Activated B cell treated with CpG ODN at 0.5 μM for 24 hours (primary cell): ENCODE measurements at regions not wholly inside any gene's neighbourhood (a gene's known extent, or its start where the extent isn't known, plus 50 kb on each side); places are given as distances from the start of the nearest gene placed in this dataset.

ENCODE experiments used
- ATAC-seq: fragments of 200-7000 bp; cut with Tn5 transposase; one replicate; pipeline ENCODE4 v1.10.0; 2021; ENCODE audit warnings: low read depth, mild to moderate bottlenecking, moderate library complexity
- CTCF ChIA-PET: fragments of 350-600 bp; sonication (Branson Sonifier 250); formaldehyde crosslinking; loops from one replicate; lab custom pipeline; 2021; ENCODE audit warnings: antibody characterized with exemption; lab: Charles Lee
- POLR2A ChIA-PET: fragments of 350-600 bp; sonication (Branson Sonifier 250); formaldehyde crosslinking; loops from one replicate; lab custom pipeline; 2021; ENCODE audit warnings: antibody characterized with exemption; lab: Charles Lee
- DNase-seq: peaks from one replicate; pipeline ENCODE4 v3.0.0; 2022
- H3K27ac Mint-ChIP-seq: one replicate; pipeline ENCODE4 v1.8.0; 2020; ENCODE audit warnings: mixed read lengths
- H3K27me3 Mint-ChIP-seq: one replicate; pipeline ENCODE4 v1.8.0; 2021; ENCODE audit warnings: mixed read lengths
- H3K36me3 Mint-ChIP-seq: one replicate; pipeline ENCODE4 v1.8.0; 2021; ENCODE audit warnings: low read depth, mixed read lengths
- H3K4me1 Mint-ChIP-seq: one replicate; pipeline ENCODE4 v1.8.0; 2021; ENCODE audit warnings: mixed read lengths
- H3K4me3 Mint-ChIP-seq: one replicate; pipeline ENCODE4 v1.8.0; 2020; ENCODE audit warnings: mild to moderate bottlenecking, mixed read lengths
- H3K9me3 Mint-ChIP-seq: one replicate; pipeline ENCODE4 v1.8.0; 2020; ENCODE audit warnings: mixed read lengths
- intact Hi-C: fragments of 100-400 bp; cut with micrococcal nuclease; formaldehyde crosslinking; loops from one replicate; pipeline ENCODE4 v1.15.1; 2024
- TF ChIP-seq, protein P1 (sequence below): fragments of 200-600 bp; IDR thresholded peaks from one replicate; pipeline ENCODE4 v1.8.0; 2022; ENCODE audit warnings: antibody characterized with exemption, mild to moderate bottlenecking

DNA sequence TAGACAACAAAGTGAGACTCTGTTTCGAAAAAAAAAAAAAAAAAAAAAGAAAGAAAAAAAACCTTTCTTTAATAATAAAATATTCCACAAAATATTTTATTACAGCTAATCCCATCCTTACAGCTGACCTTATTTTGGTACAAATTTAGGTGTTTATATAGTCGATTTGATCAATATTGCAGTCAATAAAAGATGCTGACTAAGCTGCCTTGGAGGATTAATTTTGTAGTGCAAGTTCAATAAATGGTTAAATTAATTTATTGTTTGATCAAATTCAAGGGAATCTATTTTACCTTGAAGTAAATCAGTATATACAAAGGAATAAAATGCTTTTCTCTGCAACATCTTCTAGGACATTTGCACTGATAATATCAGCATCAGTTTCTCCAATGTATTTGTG, 1764.3 kb downstream of the NCAM2 start:
- Mint-ChIP-seq H3K27ac (no peak overlapping the region), H3K27me3 (no peaks in the 10 kb centered on the region), H3K9me3 (peaks cover 1% of the 10 kb centered on the region), H3K4me3 (no peak overlapping the region), H3K36me3 (no peaks in the 10 kb centered on the region), H3K4me1 (no peaks in the 10 kb centered on the region)
- ATAC-seq (no peak), DNase-seq (no peak)
- TF ChIP-seq, protein P1, sequence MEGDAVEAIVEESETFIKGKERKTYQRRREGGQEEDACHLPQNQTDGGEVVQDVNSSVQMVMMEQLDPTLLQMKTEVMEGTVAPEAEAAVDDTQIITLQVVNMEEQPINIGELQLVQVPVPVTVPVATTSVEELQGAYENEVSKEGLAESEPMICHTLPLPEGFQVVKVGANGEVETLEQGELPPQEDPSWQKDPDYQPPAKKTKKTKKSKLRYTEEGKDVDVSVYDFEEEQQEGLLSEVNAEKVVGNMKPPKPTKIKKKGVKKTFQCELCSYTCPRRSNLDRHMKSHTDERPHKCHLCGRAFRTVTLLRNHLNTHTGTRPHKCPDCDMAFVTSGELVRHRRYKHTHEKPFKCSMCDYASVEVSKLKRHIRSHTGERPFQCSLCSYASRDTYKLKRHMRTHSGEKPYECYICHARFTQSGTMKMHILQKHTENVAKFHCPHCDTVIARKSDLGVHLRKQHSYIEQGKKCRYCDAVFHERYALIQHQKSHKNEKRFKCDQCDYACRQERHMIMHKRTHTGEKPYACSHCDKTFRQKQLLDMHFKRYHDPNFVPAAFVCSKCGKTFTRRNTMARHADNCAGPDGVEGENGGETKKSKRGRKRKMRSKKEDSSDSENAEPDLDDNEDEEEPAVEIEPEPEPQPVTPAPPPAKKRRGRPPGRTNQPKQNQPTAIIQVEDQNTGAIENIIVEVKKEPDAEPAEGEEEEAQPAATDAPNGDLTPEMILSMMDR = no peak
- ChIA-PET POLR2A (no interaction called here), CTCF (no interaction called here)
- intact Hi-C loops = no loop called here

DNA sequence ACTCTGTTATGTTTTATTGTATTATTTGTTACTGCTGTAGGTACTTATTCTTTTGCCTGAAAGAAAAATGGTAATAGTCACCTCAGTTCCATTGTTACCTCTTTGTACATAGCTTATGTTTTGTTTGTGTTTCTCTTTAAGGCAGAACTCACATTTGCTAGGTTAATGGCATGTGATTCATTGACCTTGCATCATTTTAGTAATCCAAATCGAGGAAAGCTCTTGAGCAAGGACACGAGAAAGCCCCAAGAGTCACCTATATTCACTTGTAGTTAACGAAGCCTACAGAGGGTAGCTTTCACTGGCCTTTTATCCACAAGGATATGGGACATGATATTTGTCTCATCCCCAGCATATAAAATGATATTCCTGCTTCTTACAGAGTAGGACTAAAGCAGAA, 1765.2 kb downstream of the NCAM2 start:
- ATAC-seq (no peak), DNase-seq (no peak)
- intact Hi-C loops = no loop called here
- ChIA-PET POLR2A (no interaction called here), CTCF (no interaction called here)
- no peak overlapping the region for H3K4me3 Mint-ChIP-seq
- no peak overlapping the region for H3K27ac Mint-ChIP-seq
- H3K4me1 Mint-ChIP-seq = no peaks in the 10 kb centered on the region
- TF ChIP-seq, protein P1 = no peak
- peaks cover 1% of the 10 kb centered on the region for H3K9me3 Mint-ChIP-seq
- H3K27me3 Mint-ChIP-seq = no peaks in the 10 kb centered on the region
- no peaks in the 10 kb centered on the region for H3K36me3 Mint-ChIP-seq

DNA sequence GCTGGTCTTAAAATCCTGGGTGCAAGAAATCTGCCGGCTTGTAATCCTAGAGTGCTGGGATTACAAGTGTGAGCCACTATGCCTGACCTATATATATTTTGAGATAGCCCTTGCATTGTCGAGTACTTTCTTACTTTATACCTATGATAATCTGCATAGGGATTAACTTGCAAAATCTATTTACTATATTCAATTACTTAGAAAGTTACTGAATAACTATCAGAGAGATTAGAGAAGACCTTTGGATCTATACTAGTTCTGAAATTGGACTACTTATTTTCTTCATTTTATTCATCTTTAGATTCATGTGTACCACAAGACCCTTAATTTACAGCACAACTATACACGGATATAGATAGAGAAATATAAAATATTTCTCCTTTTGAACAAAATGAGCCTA, 1766.0 kb downstream of the NCAM2 start:
- Mint-ChIP-seq H3K27ac (no peak overlapping the region), H3K36me3 (no peaks in the 10 kb centered on the region), H3K9me3 (peaks cover 1% of the 10 kb centered on the region), H3K4me1 (no peaks in the 10 kb centered on the region), H3K4me3 (no peak overlapping the region), H3K27me3 (no peaks in the 10 kb centered on the region)
- DNase-seq (no peak), ATAC-seq (no peak)
- intact Hi-C loops = no loop called here
- POLR2A ChIA-PET = no interaction called here
- CTCF ChIA-PET = no interaction called here
- TF ChIP-seq, protein P1 = no peak

DNA sequence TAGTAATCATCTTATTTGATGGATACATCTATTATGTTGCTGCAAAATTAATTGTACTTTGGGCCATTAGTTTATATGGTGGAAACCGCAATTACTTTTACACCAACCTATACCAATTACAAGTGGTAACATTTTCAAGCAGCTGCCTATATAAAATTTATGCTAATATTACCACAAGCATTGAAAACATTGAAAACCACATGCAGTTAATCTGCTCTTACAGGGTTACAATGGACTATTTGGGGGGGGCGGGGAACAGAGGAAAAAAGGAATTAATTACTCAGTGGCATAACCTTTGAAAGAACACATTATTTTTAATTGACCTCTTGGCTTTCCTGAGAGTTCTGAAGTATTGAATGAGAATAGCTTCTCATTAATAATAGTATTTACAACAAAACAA, 1793.2 kb downstream of the NCAM2 start:
- Mint-ChIP-seq H3K27ac (no peak overlapping the region), H3K4me3 (no peak overlapping the region), H3K27me3 (no peaks in the 10 kb centered on the region), H3K36me3 (no peaks in the 10 kb centered on the region), H3K9me3 (no peaks in the 10 kb centered on the region), H3K4me1 (no peaks in the 10 kb centered on the region)
- CTCF ChIA-PET = interaction anchor here (1.0 to 1.1 kb wide), 3 partner anchors 1626 to 1791 kb away, joined by 3 to 4 read pairs (median 3); no protein-coding TSS in a partner anchor
- intact Hi-C loops = loop anchor here (5.0 kb wide), 1 partner anchor 1286 kb away; no protein-coding TSS in a partner anchor
- TF ChIP-seq, protein P1 = no peak
- no peak for DNase-seq
- no peak for ATAC-seq
- POLR2A ChIA-PET = no interaction called here

DNA sequence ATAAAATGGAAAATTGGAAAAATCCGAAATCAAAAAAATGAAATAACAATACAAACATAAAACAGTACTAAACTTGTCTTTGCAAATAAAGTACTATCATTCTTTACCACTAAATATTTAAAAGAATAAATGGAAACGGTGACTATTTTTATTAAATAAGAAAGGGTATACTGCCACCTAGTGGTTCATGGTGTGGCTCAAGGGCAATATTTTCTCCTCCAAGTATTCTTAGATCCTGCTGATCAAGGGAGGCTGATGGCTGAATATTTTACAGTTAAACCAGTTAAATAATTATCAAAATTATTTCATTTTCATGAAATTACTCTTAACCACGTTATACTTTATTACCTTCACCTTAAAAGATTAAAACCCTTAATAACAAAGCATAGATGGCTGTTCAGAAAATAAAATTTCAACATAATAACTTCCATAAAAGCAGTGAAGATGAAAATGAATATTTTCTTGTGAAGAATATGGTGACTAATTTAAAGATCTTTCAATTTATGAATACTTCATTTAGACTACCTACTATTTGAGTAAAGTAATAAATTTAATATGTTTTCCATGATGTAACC, 1793.9 kb downstream of the NCAM2 start:
- Mint-ChIP-seq H3K4me3 (no peak overlapping the region), H3K9me3 (no peaks in the 10 kb centered on the region), H3K36me3 (no peaks in the 10 kb centered on the region), H3K4me1 (no peaks in the 10 kb centered on the region), H3K27me3 (no peaks in the 10 kb centered on the region), H3K27ac (no peak overlapping the region)
- CTCF ChIA-PET = interaction anchor here (1.0 to 1.1 kb wide), 3 partner anchors 1627 to 1791 kb away, joined by 3 to 4 read pairs (median 3); no protein-coding TSS in a partner anchor
- POLR2A ChIA-PET = no interaction called here
- ATAC-seq = no peak
- TF ChIP-seq, protein P1 = peak; percentile 94
- no peak for DNase-seq
- intact Hi-C loops = loop anchor here (1.0 to 5.0 kb wide), 4 partner anchors 1176 to 1793 kb away; no protein-coding TSS in a partner anchor
